ENCODE measurements at regions not wholly inside any gene's neighbourhood (a gene's known extent, or its start where the extent isn't known, plus 50 kb on each side); places are given as distances from the start of the nearest gene placed in this dataset.

GRCh38 chr10:3420527-3421469 is 248.2 kb upstream of the PITRM1 start:
- intact Hi-C loops (cut with DNase I; ENCODE audit: low total_unique reads) = no loop called here

GRCh38 chr10:3419719-3420495 is 247.3 kb upstream of the PITRM1 start:
- no peak for TF ChIP-seq POLR2A (IDR thresholded peaks at IDR 0.05)
- no peak for TF ChIP-seq CTCF (IDR thresholded peaks at IDR 0.05)
- Histone ChIP-seq H3K27ac (no peak overlapping the region), H3K9me3 (no peaks in the 10 kb centered on the region), H3K36me3 (no peaks in the 10 kb centered on the region), H3K4me1 (no peaks in the 10 kb centered on the region), H3K27me3 (no peaks in the 10 kb centered on the region), H3K4me3 (no peak overlapping the region)
- intact Hi-C loops (cut with DNase I; ENCODE audit: low total_unique reads) = no loop called here
- no peak for DNase-seq

More at GRCh38 chr10:3420527-3421469, 248.2 kb upstream of the PITRM1 start:
- no peaks in the 10 kb centered on the region for H3K4me1 ChIP-seq
- H3K36me3 ChIP-seq = no peaks in the 10 kb centered on the region
- no peaks in the 10 kb centered on the region for H3K27me3 ChIP-seq
- no peak overlapping the region for H3K4me3 ChIP-seq
- TF ChIP-seq CTCF (IDR thresholded peaks at IDR 0.05) = no peak
- DNase-seq = no peak
- H3K27ac ChIP-seq = no peak overlapping the region
- H3K9me3 ChIP-seq = no peaks in the 10 kb centered on the region

GRCh38 chr10:3418926-3419325 is 246.3 kb upstream of the PITRM1 start:
- Histone ChIP-seq H3K4me3 (no peak overlapping the region), H3K4me1 (no peaks in the 10 kb centered on the region), H3K9me3 (no peaks in the 10 kb centered on the region), H3K36me3 (no peaks in the 10 kb centered on the region), H3K27ac (no peak overlapping the region), H3K27me3 (no peaks in the 10 kb centered on the region)
- DNase-seq = no peak
- intact Hi-C loops (cut with DNase I; ENCODE audit: low total_unique reads) = no loop called here
- no peak for TF ChIP-seq POLR2A (IDR thresholded peaks at IDR 0.05)
- no peak for TF ChIP-seq CTCF (IDR thresholded peaks at IDR 0.05)

- Histone ChIP-seq H3K36me3 (no peaks in the 10 kb centered on the region), H3K4me3 (no peak overlapping the region), H3K27me3 (no peaks in the 10 kb centered on the region), H3K9me3 (no peaks in the 10 kb centered on the region), H3K27ac (peak overlapping the region in 1 of 2 donors; percentile 24), H3K4me1 (no peaks in the 10 kb centered on the region)
- DNase-seq = no peak
- TF ChIP-seq CTCF (IDR thresholded peaks at IDR 0.05) (no peak), POLR2A (IDR thresholded peaks at IDR 0.05) (no peak)
- intact Hi-C loops (cut with DNase I; ENCODE audit: low total_unique reads) = no loop called here
These were observed 245.6 kb upstream of the PITRM1 start for GRCh38 chr10:3418041-3418754.
